AG04449 (cell line): ENCODE measurements at regions not wholly inside any gene's neighbourhood (a gene's known extent, or its start where the extent isn't known, plus 50 kb on each side); places are given as distances from the start of the nearest gene placed in this dataset.
"Not testable (repeated sequence)": the region's sequence is repeated elsewhere in the genome, so short reads cannot be mapped to it uniquely, and the experiment has no call there.

Experiments used
- CTCF ChIA-PET: fragments of 350-600 bp; formaldehyde crosslinking; extraction: SDS; loops from one replicate; lab custom pipeline; 2021; ENCODE audit warnings: antibody characterized with exemption; lab: Yijun Ruan, JAX
- POLR2A ChIA-PET: fragments of 400-600, 350-600 bp; formaldehyde crosslinking; extraction: SDS; loops from one replicate; lab custom pipeline; 2020; ENCODE audit warnings: antibody characterized with exemption, inconsistent platforms; lab: Yijun Ruan, JAX
- DNase-seq: peaks from one replicate; pipeline ENCODE4 v3.0.0-alpha.2; 2010; ENCODE audit warnings: low read depth, low spot score
- H3K4me3 ChIP-seq: 2 replicates; pipeline ENCODE4 v1.5.1; 2011; ENCODE audit warnings: low read depth, mild to moderate bottlenecking, control low read depth, low read length
- TF ChIP-seq, protein P1 (sequence below): IDR thresholded peaks from one replicate; pipeline ENCODE4 v1.5.1; 2011; ENCODE audit warnings: mild to moderate bottlenecking, moderate library complexity, low read length, control low read depth, inconsistent platforms; ENCODE audit not compliant: insufficient read depth; ENCODE audit errors: missing control alignments

DNA sequence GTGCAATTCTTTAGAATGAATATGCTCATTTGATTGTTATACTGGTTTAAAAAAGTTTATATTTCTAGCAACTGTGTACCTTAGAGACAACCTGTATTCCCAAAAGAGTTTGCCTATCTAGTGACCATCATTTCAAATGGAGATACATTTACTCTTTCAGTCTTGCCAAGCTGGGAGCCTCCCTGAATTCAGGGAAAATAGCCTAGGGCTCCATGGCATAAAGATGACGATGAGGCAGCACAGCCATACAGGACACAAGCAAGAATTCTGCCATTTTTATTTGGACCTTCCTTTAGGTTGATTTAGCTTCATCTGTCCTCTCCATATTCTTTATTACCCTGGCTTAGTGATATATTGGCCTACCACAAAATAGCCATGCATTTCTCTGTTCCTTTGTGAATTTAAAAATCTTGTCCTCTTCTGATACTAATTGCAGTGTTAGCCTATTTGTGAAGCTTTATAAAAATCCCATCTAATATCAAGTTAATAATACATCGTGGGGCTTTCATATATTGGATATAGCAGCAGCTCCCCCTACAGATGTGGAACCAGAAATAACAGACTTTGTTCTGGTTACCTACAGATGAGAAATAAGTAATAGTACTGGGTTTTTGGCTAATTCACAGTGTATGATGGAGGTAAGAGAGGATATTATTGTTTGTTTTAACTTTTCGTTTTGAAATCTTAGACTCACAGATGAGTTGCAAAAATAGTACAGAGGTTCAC lies 1661.9 kb upstream of the PIK3C3 start:
- TF ChIP-seq, protein P1, sequence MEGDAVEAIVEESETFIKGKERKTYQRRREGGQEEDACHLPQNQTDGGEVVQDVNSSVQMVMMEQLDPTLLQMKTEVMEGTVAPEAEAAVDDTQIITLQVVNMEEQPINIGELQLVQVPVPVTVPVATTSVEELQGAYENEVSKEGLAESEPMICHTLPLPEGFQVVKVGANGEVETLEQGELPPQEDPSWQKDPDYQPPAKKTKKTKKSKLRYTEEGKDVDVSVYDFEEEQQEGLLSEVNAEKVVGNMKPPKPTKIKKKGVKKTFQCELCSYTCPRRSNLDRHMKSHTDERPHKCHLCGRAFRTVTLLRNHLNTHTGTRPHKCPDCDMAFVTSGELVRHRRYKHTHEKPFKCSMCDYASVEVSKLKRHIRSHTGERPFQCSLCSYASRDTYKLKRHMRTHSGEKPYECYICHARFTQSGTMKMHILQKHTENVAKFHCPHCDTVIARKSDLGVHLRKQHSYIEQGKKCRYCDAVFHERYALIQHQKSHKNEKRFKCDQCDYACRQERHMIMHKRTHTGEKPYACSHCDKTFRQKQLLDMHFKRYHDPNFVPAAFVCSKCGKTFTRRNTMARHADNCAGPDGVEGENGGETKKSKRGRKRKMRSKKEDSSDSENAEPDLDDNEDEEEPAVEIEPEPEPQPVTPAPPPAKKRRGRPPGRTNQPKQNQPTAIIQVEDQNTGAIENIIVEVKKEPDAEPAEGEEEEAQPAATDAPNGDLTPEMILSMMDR, result no peak
- POLR2A ChIA-PET, result no interaction called here
- CTCF ChIA-PET, result no interaction called here
- no peak for DNase-seq
- no peak overlapping the region for H3K4me3 ChIP-seq

DNA sequence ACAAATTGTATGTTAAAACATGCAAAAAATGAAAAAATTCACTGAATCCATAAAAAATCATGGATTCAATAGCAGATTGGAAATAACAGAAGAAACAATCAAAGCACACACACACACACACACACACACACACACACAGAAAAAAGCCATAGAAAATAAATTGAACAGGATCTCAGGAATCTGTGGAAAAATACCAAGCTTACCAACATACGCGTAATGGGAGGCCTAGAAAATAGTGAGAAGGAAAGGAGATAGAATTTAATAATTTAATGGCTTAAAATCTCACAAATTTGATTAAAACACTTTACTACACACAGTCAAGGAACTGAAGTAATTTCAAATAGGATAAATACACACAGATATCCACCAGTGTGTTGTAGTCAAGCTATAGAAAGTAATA lies 1671.5 kb upstream of the PIK3C3 start:
- ChIA-PET CTCF (no interaction called here), POLR2A (no interaction called here)
- no peak overlapping the region for H3K4me3 ChIP-seq
- TF ChIP-seq, protein P1, result no peak
- no peak for DNase-seq

DNA sequence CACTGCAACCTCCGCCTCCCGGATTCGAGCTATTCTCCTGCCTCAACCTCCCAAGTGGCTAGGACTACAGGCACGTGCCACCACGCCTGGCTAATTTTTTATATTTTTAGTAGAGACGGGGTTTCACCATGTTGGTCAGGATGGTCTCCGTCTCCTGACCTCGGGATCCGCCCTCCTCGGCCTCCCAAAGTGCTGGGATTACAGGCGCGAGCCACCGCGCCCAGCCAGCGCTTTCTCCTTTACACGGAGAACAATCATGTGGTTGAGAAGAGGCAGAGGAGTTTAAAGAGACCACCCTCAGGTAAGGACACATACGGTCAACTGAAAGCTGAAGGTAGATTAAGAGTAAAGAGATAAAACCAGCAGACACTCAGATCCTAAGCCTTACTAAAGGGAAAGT lies 1673.7 kb upstream of the PIK3C3 start:
- POLR2A ChIA-PET, DNase-seq, H3K4me3 ChIP-seq, CTCF ChIA-PET: not testable (repeated sequence)

DNA sequence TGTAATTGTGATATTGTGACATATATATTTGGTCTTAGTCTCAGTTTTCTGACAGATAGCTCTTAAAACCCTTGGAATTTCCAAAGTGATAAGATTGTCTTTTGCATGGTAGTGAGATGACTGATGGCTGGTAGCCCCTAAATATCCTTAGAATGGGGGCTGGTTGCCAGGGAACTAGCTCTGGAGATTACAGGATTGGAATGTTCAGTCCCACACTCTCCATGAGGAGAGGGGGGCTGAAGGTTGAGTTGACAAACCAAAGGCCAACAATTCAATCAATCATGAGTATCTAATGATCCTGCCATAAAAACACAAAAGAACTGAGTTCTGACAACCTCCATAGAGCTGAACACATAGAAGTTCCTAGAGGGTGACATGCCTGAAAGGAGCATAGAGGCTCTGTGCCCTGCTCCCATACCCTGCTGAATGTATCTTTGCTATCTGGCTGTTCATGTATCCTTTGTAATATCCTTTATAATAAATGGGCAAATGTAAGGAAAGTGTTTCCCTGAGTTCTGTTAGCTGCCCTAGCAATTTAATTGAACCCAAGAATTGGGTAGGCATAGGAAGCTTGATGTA lies 1680.3 kb upstream of the PIK3C3 start:
- H3K4me3 ChIP-seq, result no peak overlapping the region
- CTCF ChIA-PET, result no interaction called here
- TF ChIP-seq, protein P1, result no peak
- POLR2A ChIA-PET, result no interaction called here
- no peak for DNase-seq

DNA sequence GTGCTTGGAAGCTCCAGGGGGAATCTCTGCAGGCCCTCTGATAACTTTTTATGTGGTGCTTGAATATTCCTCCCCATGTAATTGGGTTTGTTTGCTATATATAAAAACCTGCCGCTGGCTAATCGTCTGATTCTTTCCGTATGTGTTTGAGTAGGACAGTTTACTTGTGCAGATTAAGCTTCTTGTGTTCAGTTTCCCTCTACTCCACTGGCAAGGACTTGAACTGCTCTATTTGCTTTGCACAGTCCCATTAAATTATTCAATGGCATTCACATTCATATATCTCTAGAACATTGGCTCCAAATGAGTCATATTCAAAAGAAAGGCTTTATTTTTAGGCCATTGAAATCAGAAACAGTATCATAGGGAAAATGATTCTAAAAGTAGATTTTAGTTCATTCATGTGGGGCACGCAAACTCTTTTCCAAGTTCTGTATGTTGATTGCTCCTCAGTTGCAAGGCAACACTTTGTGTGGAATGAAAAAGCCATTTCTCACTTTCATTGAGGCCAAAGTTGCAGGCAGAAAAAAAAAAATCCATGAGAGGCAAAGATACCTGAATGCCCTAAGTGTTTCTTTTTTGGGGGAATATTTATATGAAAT lies 1682.3 kb upstream of the PIK3C3 start:
- TF ChIP-seq, protein P1, result no peak
- ChIA-PET CTCF (no interaction called here), POLR2A (no interaction called here)
- DNase-seq, result no peak
- no peak overlapping the region for H3K4me3 ChIP-seq

DNA sequence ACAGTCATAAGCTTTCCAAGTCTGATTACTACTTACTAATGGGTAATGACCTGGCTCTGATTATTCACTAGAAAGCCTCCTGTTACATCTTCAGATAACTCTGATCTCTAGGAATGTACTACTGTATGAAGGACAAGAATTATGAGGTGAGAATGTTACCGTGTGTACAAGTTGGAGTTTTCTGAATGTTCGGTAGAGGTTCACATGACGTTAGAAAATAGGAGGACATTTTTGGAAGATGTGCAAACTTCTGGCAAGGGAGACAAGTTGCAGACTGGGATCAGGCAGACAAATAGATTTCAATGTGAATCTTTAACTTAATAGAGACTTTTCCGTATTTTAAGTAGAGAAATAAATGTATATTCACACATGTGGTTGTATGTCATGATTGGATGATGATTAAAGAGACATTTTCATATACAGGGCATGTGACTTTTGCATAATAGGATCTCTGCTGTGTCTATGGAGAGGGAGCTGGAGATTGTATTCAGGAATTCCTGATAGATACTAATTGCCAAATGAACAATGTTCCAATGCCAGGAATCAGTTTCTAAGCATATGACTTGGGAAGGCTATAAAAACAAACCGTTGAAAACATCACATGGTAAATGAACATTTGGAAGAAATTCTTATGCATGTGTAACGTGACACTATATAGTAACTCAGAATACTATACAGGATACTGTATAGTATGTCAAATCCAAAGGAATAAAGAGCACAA lies 1695.8 kb upstream of the PIK3C3 start:
- POLR2A ChIA-PET, result no interaction called here
- TF ChIP-seq, protein P1, result no peak
- H3K4me3 ChIP-seq, result no peak overlapping the region
- CTCF ChIA-PET, result no interaction called here
- no peak for DNase-seq
